Endodermal cell (in vitro differentiated cells): ENCODE measurements at regions not wholly inside any gene's neighbourhood (a gene's known extent, or its start where the extent isn't known, plus 50 kb on each side); places are given as distances from the start of the nearest gene placed in this dataset.

Experiments used
- DNase-seq: peaks from one replicate; pipeline ENCODE4 v3.0.0-alpha.2; 2017
- H3K27ac ChIP-seq: 2 replicates; pipeline ENCODE4 v1.5.1; 2013; ENCODE audit warnings: mild to moderate bottlenecking, low read depth, low read length, moderate library complexity
- H3K27me3 ChIP-seq: 2 replicates; pipeline ENCODE4 v1.6.1; 2013; ENCODE audit warnings: mild to moderate bottlenecking, low read length, moderate library complexity; ENCODE audit not compliant: insufficient read depth, control insufficient read depth, poor library complexity, severe bottlenecking
- H3K36me3 ChIP-seq: 2 replicates; pipeline ENCODE4 v1.7.0; 2013; ENCODE audit warnings: mild to moderate bottlenecking, low read length, moderate library complexity; ENCODE audit not compliant: control insufficient read depth, insufficient read depth
- H3K4me1 ChIP-seq: one replicate; pipeline ENCODE4 v1.7.0; 2013; ENCODE audit warnings: low read length; ENCODE audit not compliant: control insufficient read depth, insufficient read depth
- H3K4me3 ChIP-seq: 2 replicates; pipeline ENCODE4 v1.5.1; 2013; ENCODE audit warnings: mild to moderate bottlenecking, low read length, moderate library complexity
- H3K9ac ChIP-seq: 2 replicates; pipeline ENCODE4 v1.6.1; 2013; ENCODE audit warnings: mild to moderate bottlenecking, low read length, moderate library complexity; ENCODE audit not compliant: poor library complexity, severe bottlenecking; ENCODE audit errors: extremely low read depth
- H3K9me3 ChIP-seq: 2 replicates; pipeline ENCODE4 v1.6.1; 2013; ENCODE audit warnings: mild to moderate bottlenecking, low read length, moderate library complexity; ENCODE audit not compliant: control insufficient read depth
- H3K27ac Mint-ChIP-seq: 2 replicates; pipeline ENCODE4 v1.8.0; 2020; ENCODE audit warnings: mixed read lengths
- H3K27me3 Mint-ChIP-seq: 2 replicates; pipeline ENCODE4 v1.8.0; 2021; ENCODE audit warnings: mild to moderate bottlenecking, mixed read lengths; ENCODE audit not compliant: insufficient read depth
- H3K36me3 Mint-ChIP-seq: 2 replicates; pipeline ENCODE4 v1.8.0; 2020; ENCODE audit warnings: low read depth, mixed read lengths
- H3K4me1 Mint-ChIP-seq: 2 replicates; pipeline ENCODE4 v1.8.0; 2020; ENCODE audit warnings: mixed read lengths
- H3K4me3 Mint-ChIP-seq: 2 replicates; pipeline ENCODE4 v1.8.0; 2020; ENCODE audit warnings: mild to moderate bottlenecking, moderate library complexity, mixed read lengths
- H3K9me3 Mint-ChIP-seq: 2 replicates; pipeline ENCODE4 v1.8.0; 2020; ENCODE audit warnings: mild to moderate bottlenecking, mixed read lengths
- CTCF ChIP-seq: fragments of 200-600 bp; sonication (generic); conservative IDR thresholded peaks from 2 replicates; pipeline ENCODE4 v1.5.0; 2021; ENCODE audit warnings: antibody characterized with exemption, mild to moderate bottlenecking
- WGBS, 2 experiments: methylation state at CpG; one replicate each; pipeline versions ENCODE4 v1.1.5 to v1.1.7; 2013; ENCODE audit warnings: missing lambda C conversion rate in 2 of 2, mixed read lengths in 1 of 2; ENCODE audit not compliant: insufficient coverage in 1 of 2, insufficient read length in 1 of 2; 5-methylcytosine and 5-hydroxymethylcytosine counted together

DNA sequence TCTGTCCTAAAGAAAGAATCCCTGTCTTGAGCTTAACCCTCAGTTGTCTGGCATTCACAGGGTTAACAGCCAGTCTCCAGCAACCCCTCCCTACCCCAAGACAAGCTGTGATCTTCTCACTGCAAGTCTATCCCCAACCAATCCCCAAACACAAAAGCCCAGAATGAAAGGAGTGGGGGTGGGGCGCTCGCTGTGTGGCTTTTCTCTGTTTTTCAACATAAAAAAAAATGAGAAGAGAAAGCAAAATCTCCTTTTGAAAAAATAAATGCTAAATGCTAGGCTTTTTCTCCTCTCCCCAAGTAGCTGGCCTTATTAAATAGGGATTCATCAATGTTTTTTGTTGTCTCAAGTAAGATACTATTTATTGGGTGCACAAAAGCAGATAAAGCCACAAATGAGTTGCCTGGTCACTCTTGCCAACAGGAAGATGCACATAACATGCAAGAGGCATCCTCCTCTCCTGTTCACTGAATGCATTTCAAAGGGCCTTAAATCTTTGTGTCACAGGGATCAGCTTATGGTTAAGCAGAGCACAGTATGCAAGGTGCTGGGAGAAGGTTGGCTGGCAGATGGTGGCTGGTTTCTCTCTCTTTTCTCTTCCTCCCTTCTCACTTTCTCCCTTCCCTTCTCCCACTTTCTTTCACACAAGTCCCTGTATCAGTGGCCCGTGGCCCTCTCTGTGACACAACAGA lies 225.6 kb downstream of the CMPK2 start:
- peaks cover 6% of the 10 kb centered on the region for H3K4me1 ChIP-seq
- peak overlapping the region; percentile 36 for H3K4me3 Mint-ChIP-seq
- no peaks in the 10 kb centered on the region for H3K9me3 ChIP-seq
- peak overlapping the region; percentile 83 for H3K27ac ChIP-seq
- peaks cover 20% of the 10 kb centered on the region for H3K4me1 Mint-ChIP-seq
- H3K27ac Mint-ChIP-seq, result peak overlapping the region; percentile 85
- DNase-seq, result peak; percentile 92
- no peaks in the 10 kb centered on the region for H3K36me3 ChIP-seq
- H3K9me3 Mint-ChIP-seq, result no peaks in the 10 kb centered on the region
- WGBS, 2 experiments, result 0% methylated on average over 1 to 3 of the region's 3 CpGs
- H3K27me3 Mint-ChIP-seq, result no peaks in the 10 kb centered on the region
- peak overlapping the region; percentile 71 for H3K4me3 ChIP-seq
- no peaks in the 10 kb centered on the region for H3K27me3 ChIP-seq
- no peaks in the 10 kb centered on the region for H3K36me3 Mint-ChIP-seq
- TF ChIP-seq CTCF, result no peak
- no peak overlapping the region for H3K9ac ChIP-seq

DNA sequence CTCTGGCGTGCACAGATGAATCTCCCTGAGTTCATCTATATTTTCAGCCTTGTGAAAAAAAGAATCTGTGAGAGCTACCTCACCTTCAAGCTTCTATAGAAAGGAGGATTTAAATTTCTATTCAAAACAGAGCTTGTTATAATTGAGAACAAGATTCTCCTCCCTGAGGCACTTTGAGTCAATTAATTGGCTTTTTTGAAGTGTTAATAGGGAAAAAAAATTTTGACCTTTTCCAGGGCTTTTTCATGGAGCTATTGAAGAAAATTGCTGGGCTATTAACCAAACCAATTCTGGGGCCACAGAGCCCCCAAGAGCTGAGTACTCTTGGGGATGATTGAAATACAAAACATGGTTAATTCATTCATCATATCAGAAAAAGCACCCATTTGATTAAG lies 225.1 kb downstream of the CMPK2 start:
- Mint-ChIP-seq H3K9me3 (no peaks in the 10 kb centered on the region), H3K4me1 (peaks cover 20% of the 10 kb centered on the region), H3K4me3 (peak overlapping the region; percentile 36), H3K27me3 (no peaks in the 10 kb centered on the region), H3K36me3 (no peaks in the 10 kb centered on the region), H3K27ac (peak overlapping the region; percentile 85)
- no peak for TF ChIP-seq CTCF
- no peak for DNase-seq
- no peaks in the 10 kb centered on the region for H3K9me3 ChIP-seq
- H3K27me3 ChIP-seq, result no peaks in the 10 kb centered on the region
- no peaks in the 10 kb centered on the region for H3K36me3 ChIP-seq
- no peak overlapping the region for H3K9ac ChIP-seq
- peaks cover 6% of the 10 kb centered on the region for H3K4me1 ChIP-seq
- H3K4me3 ChIP-seq, result peak overlapping the region; percentile 71
- peak overlapping the region; percentile 83 for H3K27ac ChIP-seq
- WGBS, 2 experiments, result 14% methylated on average over 1 of the region's 1 CpG; no CpG with 5 or more reads in 1 of the 2 experiments

DNA sequence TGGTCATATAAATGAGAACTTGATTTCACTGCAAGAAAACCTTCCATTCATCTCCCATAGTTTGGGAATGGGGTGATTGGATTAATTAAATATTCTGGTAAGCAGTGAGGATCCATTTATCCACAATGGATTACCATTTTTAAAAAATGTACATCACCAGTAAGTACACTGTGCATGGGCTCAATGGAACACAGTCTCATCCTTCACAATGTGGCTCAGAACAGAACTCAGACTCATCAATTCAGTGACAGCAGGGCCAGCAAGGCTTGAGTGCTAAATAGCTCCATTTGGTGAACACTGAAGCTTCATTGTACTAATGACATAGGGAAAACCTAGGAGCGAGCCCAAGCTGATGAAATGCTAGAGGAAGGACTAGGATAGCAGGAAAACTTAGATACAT lies 223.8 kb downstream of the CMPK2 start:
- Histone ChIP-seq H3K4me1 (peaks cover 6% of the 10 kb centered on the region), H3K27me3 (no peaks in the 10 kb centered on the region), H3K27ac (no peak overlapping the region), H3K36me3 (no peaks in the 10 kb centered on the region), H3K4me3 (no peak overlapping the region), H3K9me3 (no peaks in the 10 kb centered on the region), H3K9ac (no peak overlapping the region)
- H3K4me1 Mint-ChIP-seq, result peaks cover 20% of the 10 kb centered on the region
- no peak overlapping the region for H3K27ac Mint-ChIP-seq
- no peak overlapping the region for H3K4me3 Mint-ChIP-seq
- DNase-seq, result no peak
- no peaks in the 10 kb centered on the region for H3K36me3 Mint-ChIP-seq
- 95% methylated on average over 1 of the region's 1 CpG; no CpG with 5 or more reads in 1 of the 2 experiments for WGBS, 2 experiments
- no peaks in the 10 kb centered on the region for H3K9me3 Mint-ChIP-seq
- no peak for TF ChIP-seq CTCF
- no peaks in the 10 kb centered on the region for H3K27me3 Mint-ChIP-seq
